ENCODE measurements at regions not wholly inside any gene's neighbourhood (a gene's known extent, or its start where the extent isn't known, plus 50 kb on each side); places are given as distances from the start of the nearest gene placed in this dataset.

DNA sequence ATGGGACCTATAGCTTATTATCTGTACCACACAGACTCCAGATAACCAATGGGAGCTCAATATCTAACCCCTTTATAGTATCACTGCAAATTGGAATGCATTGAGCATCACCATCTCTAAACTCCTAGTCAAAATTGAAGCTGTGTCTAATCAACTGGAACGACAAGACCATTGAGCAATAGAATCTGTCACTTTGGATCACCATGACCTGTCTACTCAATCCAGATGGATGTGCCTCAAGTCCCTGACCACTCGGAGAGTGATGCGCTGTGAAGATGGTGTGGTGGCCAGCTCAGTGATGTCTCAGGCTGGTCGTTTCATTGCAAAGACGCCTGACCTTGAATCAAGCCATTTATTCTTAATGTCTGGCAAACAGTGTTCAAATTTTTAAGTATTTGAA, 160.5 kb downstream of the SEMA6D start:
- H3K4me3 ChIP-seq (ENCODE audit: low read depth, low read length), result no peak overlapping the region
- ChIA-PET CTCF (interaction anchor here (0.5 kb wide), 1 partner anchor 17 kb away, joined by 3 read pairs; no protein-coding TSS in a partner anchor), POLR2A (no interaction called here)
- no peaks in the 10 kb centered on the region for H3K27me3 ChIP-seq (ENCODE audit: control insufficient read depth, insufficient read depth, low read length)
- DNase-seq (ENCODE audit: low read depth), result no peak
- no peak for TF ChIP-seq CTCF (IDR thresholded peaks at IDR 0.05; ENCODE audit: insufficient read depth, low read depth, low read length)
- no peaks in the 10 kb centered on the region for H3K36me3 ChIP-seq (ENCODE audit: control insufficient read depth, insufficient read depth, low read length)

DNA sequence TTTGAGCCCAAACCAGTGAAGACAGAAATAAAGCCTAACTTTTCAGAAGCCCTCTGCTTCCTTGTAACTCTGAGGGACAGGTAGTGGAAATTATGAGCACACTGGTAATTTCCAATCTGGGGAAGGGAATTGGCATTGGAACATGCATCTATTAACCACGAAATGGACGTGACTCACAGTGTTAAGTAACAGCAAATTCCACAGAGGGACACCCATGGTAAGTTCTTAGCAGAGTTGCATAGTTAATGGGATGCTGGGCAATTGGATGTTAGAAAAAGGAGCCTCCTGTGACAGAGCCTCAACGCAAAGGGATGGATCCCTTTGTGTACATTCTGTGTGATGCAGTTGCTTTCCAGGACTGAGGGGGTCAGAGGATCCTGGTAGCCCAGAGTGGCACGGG, 168.6 kb downstream of the SEMA6D start:
- CTCF ChIA-PET, result no interaction called here

DNA sequence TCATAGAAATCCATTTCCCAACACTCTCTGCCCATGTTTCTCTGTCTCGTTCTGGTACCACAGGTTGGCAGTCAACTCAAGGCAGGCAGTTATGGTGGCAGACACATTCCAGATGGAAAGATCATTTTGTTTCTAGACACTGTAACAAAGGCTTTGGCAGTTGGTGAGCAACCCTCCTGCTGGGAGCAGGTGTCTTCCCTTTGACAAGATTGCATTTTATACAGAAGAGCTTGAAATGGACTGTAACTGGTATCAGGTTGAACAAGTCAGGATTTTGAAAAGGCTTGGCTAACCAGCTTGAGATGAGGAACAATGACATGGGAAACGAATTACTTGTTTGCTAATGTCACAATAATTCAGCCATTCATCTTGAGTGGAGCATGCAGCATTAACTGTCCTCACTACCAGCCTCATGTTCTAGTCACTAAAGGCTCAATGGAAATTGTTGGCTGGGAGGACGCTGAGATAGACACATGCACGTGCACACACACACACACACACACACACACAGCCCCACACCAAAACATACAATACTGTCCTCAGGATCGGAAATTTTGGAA, 170.0 kb downstream of the SEMA6D start:
- ChIA-PET CTCF (no interaction called here), POLR2A (no interaction called here)
- no peaks in the 10 kb centered on the region for H3K27me3 ChIP-seq (ENCODE audit: control insufficient read depth, insufficient read depth, low read length)
- no peak for TF ChIP-seq CTCF (IDR thresholded peaks at IDR 0.05; ENCODE audit: insufficient read depth, low read depth, low read length)
- no peak overlapping the region for H3K4me3 ChIP-seq (ENCODE audit: low read depth, low read length)
- DNase-seq (ENCODE audit: low read depth), result no peak
- H3K36me3 ChIP-seq (ENCODE audit: control insufficient read depth, insufficient read depth, low read length), result no peaks in the 10 kb centered on the region

More for the DNA sequence above, 168.6 kb downstream of the SEMA6D start:
- H3K4me3 ChIP-seq (ENCODE audit: low read depth, low read length), result no peak overlapping the region
- H3K27me3 ChIP-seq (ENCODE audit: control insufficient read depth, insufficient read depth, low read length), result no peaks in the 10 kb centered on the region
- H3K36me3 ChIP-seq (ENCODE audit: control insufficient read depth, insufficient read depth, low read length), result no peaks in the 10 kb centered on the region
- peak; percentile 17 for DNase-seq (ENCODE audit: low read depth)
- POLR2A ChIA-PET, result no interaction called here
- no peak for TF ChIP-seq CTCF (IDR thresholded peaks at IDR 0.05; ENCODE audit: insufficient read depth, low read depth, low read length)

GRCh38 chr15:47888385-47889100, 171.2 kb downstream of the SEMA6D start:
- Histone ChIP-seq H3K27me3 (ENCODE audit: control insufficient read depth, insufficient read depth, low read length) (no peaks in the 10 kb centered on the region), H3K4me3 (ENCODE audit: low read depth, low read length) (no peak overlapping the region), H3K36me3 (ENCODE audit: control insufficient read depth, insufficient read depth, low read length) (no peaks in the 10 kb centered on the region)
- POLR2A ChIA-PET, result no interaction called here
- no peak for TF ChIP-seq CTCF (IDR thresholded peaks at IDR 0.05; ENCODE audit: insufficient read depth, low read depth, low read length)
- no peak for DNase-seq (ENCODE audit: low read depth)
- CTCF ChIA-PET, result no interaction called here

GRCh38 chr15:47890397-47891150, 173.3 kb downstream of the SEMA6D start:
- Histone ChIP-seq H3K27me3 (ENCODE audit: control insufficient read depth, insufficient read depth, low read length) (no peaks in the 10 kb centered on the region), H3K36me3 (ENCODE audit: control insufficient read depth, insufficient read depth, low read length) (no peaks in the 10 kb centered on the region), H3K4me3 (ENCODE audit: low read depth, low read length) (no peak overlapping the region)
- TF ChIP-seq CTCF (IDR thresholded peaks at IDR 0.05; ENCODE audit: insufficient read depth, low read depth, low read length), result no peak
- ChIA-PET CTCF (no interaction called here), POLR2A (no interaction called here)
- DNase-seq (ENCODE audit: low read depth), result no peak
